Upper lobe of left lung (tissue), 6 donors: ENCODE measurements at regions not wholly inside any gene's neighbourhood (a gene's known extent, or its start where the extent isn't known, plus 50 kb on each side); places are given as distances from the start of the nearest gene placed in this dataset.
A peak's percentile ranks its signal among the peaks of the same experiment; 100 is the strongest.

Source experiments
- ATAC-seq, 2 donors: fragments of 200-7000 bp; cut with Tn5 transposase; one replicate each; pipeline ENCODE4 v1.9.1; 2022; ENCODE audit warnings: mild to moderate bottlenecking in 2 of 2, moderate library complexity in 2 of 2; ENCODE audit not compliant: low FRiP score in 2 of 2
- DNase-seq, 2 donors: peaks; one replicate each; pipeline ENCODE4 v3.0.0-alpha.2; 2019 to 2020
- H3K27ac ChIP-seq, 4 donors: fragments of 200-600 bp; sonication (generic); one replicate each; pipeline ENCODE4 v1.5.1; 2016 to 2019
- H3K27me3 ChIP-seq, 4 donors: fragments of 200-600 bp; sonication (generic); one replicate each; pipeline ENCODE4 v1.5.1; 2017 to 2019
- H3K36me3 ChIP-seq, 4 donors: fragments of 200-600 bp; sonication (generic); one replicate each; pipeline ENCODE4 v1.5.1; 2016 to 2019
- H3K4me1 ChIP-seq, 4 donors: fragments of 200-600 bp; sonication (generic); one replicate each; pipeline ENCODE4 v1.5.1; 2018 to 2019
- H3K4me3 ChIP-seq, 4 donors: fragments of 200-600 bp; sonication (generic); one replicate each; pipeline ENCODE4 v1.5.1; 2017 to 2019; ENCODE audit warnings: mild to moderate bottlenecking in 2 of 4, moderate library complexity in 1 of 4
- H3K9me3 ChIP-seq, 4 donors: fragments of 200-600 bp; sonication (generic); one replicate each; pipeline ENCODE4 v1.5.1; 2018 to 2019
- EP300 ChIP-seq, 4 donors: sonication (generic); formaldehyde crosslinking; IDR thresholded peaks; one replicate each; pipeline ENCODE4 v1.5.1; 2017; ENCODE audit warnings: antibody characterized with exemption in 4 of 4, control low read depth in 2 of 4
- POLR2A ChIP-seq, 4 donors: fragments of 450-650 bp; IDR thresholded peaks; one replicate each; pipeline ENCODE4 v1.5.1; 2016 to 2017; ENCODE audit warnings: antibody characterized with exemption in 4 of 4, mild to moderate bottlenecking in 2 of 4
- POLR2AphosphoS5 ChIP-seq, 2 donors: sonication (generic); formaldehyde crosslinking; IDR thresholded peaks; one replicate each; pipeline ENCODE4 v1.5.1; 2017; ENCODE audit warnings: antibody characterized with exemption in 2 of 2
- WGBS, 2 donors: methylation state at CpG; one replicate each; pipeline ENCODE4 v1.1.5; 2017 to 2018; 5-methylcytosine and 5-hydroxymethylcytosine counted together
- TF ChIP-seq, protein P1 (sequence below), 6 experiments: fragments of 450-650 bp in 4 of 6; fragments of 200-600 bp in 2 of 6; sonication (generic) in 2 of 6; IDR thresholded peaks; one replicate each; pipeline ENCODE4 v1.5.1; 2016 to 2019; ENCODE audit warnings: antibody characterized with exemption in 6 of 6
- donor health status: DM: no; HTN: no; CAD: no; lungs with moderate emphysema.
- donor health status: DM: no; HTN: yes; CAD: no; lungs with severe emphysema.

- H3K4me3 ChIP-seq, result no peak overlapping the region
- H3K9me3 ChIP-seq, result peaks cover 0 to 11% (median 9%) of the 10 kb centered on the region in 4 donors
- no peaks in the 10 kb centered on the region for H3K27me3 ChIP-seq
- no peaks in the 10 kb centered on the region for H3K4me1 ChIP-seq
- TF ChIP-seq POLR2AphosphoS5 (IDR thresholded peaks at IDR 0.05), result no peak
- TF ChIP-seq EP300 (IDR thresholded peaks at IDR 0.05), result no peak
- TF ChIP-seq POLR2A (IDR thresholded peaks at IDR 0.05), result no peak
- TF ChIP-seq, protein P1, sequence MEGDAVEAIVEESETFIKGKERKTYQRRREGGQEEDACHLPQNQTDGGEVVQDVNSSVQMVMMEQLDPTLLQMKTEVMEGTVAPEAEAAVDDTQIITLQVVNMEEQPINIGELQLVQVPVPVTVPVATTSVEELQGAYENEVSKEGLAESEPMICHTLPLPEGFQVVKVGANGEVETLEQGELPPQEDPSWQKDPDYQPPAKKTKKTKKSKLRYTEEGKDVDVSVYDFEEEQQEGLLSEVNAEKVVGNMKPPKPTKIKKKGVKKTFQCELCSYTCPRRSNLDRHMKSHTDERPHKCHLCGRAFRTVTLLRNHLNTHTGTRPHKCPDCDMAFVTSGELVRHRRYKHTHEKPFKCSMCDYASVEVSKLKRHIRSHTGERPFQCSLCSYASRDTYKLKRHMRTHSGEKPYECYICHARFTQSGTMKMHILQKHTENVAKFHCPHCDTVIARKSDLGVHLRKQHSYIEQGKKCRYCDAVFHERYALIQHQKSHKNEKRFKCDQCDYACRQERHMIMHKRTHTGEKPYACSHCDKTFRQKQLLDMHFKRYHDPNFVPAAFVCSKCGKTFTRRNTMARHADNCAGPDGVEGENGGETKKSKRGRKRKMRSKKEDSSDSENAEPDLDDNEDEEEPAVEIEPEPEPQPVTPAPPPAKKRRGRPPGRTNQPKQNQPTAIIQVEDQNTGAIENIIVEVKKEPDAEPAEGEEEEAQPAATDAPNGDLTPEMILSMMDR (IDR thresholded peaks at IDR 0.05), result no peak
- ATAC-seq (no peak), DNase-seq (no peak)
- no peaks in the 10 kb centered on the region for H3K36me3 ChIP-seq
- 83 to 86% methylated on average over 4 of the region's 4 CpGs for WGBS, 2 donors
- H3K27ac ChIP-seq, result no peak overlapping the region
These were observed 65.7 kb upstream of the SDK1 start for GRCh38 chr7:3235322-3235721.

DNA sequence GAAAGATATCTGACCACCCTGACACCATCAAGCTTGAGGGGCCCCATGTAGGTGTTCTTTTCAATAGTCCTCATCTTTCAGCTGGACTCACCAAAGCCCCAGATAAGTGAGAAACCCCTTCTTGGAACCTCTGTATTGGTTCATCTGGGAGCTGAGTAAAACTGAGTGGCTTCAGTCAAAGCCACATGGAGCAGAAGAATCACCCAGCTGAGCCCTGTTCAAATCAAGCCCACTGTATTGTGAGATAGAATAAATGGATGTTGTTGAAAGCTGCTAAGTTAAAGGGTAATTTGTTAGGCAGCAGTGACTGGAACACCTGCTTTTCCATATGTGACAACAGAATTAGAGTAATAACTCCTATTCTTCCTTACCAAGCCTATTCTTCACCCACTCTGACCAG, 64.8 kb upstream of the SDK1 start:
- DNase-seq, result no peak
- TF ChIP-seq POLR2AphosphoS5 (IDR thresholded peaks at IDR 0.05), result no peak
- no peak for TF ChIP-seq POLR2A (IDR thresholded peaks at IDR 0.05)
- TF ChIP-seq EP300 (IDR thresholded peaks at IDR 0.05), result no peak

DNA sequence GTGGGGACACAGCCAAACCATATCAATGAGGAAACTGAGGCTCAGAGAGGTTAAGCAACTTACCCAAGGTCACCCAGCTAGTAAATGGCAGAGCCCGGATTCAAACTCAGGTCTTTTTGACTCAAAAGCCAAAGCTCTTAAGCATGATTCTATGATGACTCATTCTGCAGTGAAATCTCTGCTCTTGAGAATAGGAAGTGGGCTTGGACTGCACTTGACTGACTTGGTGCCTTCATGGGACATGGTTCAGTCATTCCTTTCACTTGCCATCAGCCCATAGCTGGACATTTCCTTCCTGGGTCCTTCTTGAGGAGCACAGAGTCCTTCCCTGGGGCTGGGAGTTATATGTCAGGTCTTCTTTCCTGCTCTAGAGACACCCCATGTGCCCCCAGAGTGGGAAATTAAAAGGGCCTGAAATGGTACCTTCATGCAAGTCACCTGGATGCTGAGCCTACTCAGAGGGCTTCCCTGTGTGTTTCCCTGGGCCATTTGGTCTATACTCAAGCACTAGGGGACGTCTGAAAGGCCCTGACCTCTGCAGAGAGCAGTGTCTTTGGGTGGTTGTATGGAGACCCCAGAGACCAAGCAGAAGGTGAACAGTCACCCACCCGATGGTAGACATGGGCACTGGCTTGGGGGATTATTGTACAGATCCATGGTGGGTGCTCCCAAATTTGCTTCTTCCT, 62.4 kb upstream of the SDK1 start:
- Histone ChIP-seq H3K4me1 (no peaks in the 10 kb centered on the region), H3K27me3 (no peaks in the 10 kb centered on the region), H3K4me3 (no peak overlapping the region), H3K27ac (no peak overlapping the region), H3K36me3 (no peaks in the 10 kb centered on the region), H3K9me3 (peaks cover 0 to 11% (median 9%) of the 10 kb centered on the region in 4 donors)
- no peak for ATAC-seq
- no peak for DNase-seq
- TF ChIP-seq POLR2A (IDR thresholded peaks at IDR 0.05) (no peak), EP300 (IDR thresholded peaks at IDR 0.05) (no peak), POLR2AphosphoS5 (IDR thresholded peaks at IDR 0.05) (no peak)
- TF ChIP-seq, protein P1 (IDR thresholded peaks at IDR 0.05), result no peak
- 82 to 87% methylated on average over 3 of the region's 3 CpGs for WGBS, 2 donors

More for the DNA sequence above, 64.8 kb upstream of the SDK1 start:
- H3K36me3 ChIP-seq, result no peaks in the 10 kb centered on the region
- H3K27me3 ChIP-seq, result no peaks in the 10 kb centered on the region
- H3K4me3 ChIP-seq, result no peak overlapping the region
- H3K4me1 ChIP-seq, result no peaks in the 10 kb centered on the region
- no peak overlapping the region for H3K27ac ChIP-seq
- peaks cover 0 to 11% (median 9%) of the 10 kb centered on the region in 4 donors for H3K9me3 ChIP-seq
- no peak for ATAC-seq

DNA sequence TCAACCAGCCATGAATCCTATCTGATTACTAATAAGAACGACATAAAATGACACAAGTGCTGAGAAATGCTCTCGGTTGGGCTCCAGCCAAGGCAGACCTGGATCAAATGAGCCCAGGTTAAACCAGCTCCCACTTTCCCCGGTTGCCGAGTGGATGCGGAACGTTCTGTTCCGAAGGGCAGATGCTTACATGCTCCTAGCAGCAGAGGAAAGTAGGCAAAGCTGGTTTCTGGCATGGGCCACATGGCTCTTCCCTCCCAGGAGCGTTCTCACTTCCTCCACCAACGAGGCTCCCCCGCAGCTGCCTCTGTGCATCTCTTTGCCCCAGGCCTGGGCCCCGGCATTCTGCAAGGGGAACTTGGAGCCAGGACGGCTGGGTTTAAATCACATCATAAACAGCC, 61.8 kb upstream of the SDK1 start:
- no peak for TF ChIP-seq EP300 (IDR thresholded peaks at IDR 0.05)
- no peak for TF ChIP-seq POLR2AphosphoS5 (IDR thresholded peaks at IDR 0.05)
- TF ChIP-seq, protein P1 (IDR thresholded peaks at IDR 0.05), result no peak
- no peak for TF ChIP-seq POLR2A (IDR thresholded peaks at IDR 0.05)
- Histone ChIP-seq H3K27ac (no peak overlapping the region), H3K4me3 (no peak overlapping the region), H3K4me1 (no peaks in the 10 kb centered on the region), H3K27me3 (no peaks in the 10 kb centered on the region), H3K9me3 (peaks cover 0 to 11% (median 9%) of the 10 kb centered on the region in 4 donors), H3K36me3 (no peaks in the 10 kb centered on the region)
- WGBS, 2 donors, result 79 to 85% methylated on average over 12 of the region's 12 CpGs
- DNase-seq (peak in 1 of 2 donors; percentile 39), ATAC-seq (no peak)

GRCh38 chr7:3240826-3241430, 60.1 kb upstream of the SDK1 start:
- H3K9me3 ChIP-seq, result peaks cover 0 to 10% (median 9%) of the 10 kb centered on the region in 4 donors
- no peak overlapping the region for H3K4me3 ChIP-seq
- DNase-seq (peak in 1 of 2 donors; percentile 54), ATAC-seq (no peak)
- no peak for TF ChIP-seq EP300 (IDR thresholded peaks at IDR 0.05)
- no peak for TF ChIP-seq POLR2A (IDR thresholded peaks at IDR 0.05)
- TF ChIP-seq POLR2AphosphoS5 (IDR thresholded peaks at IDR 0.05), result no peak
- TF ChIP-seq, protein P1 (IDR thresholded peaks at IDR 0.05), result no peak
- no peaks in the 10 kb centered on the region for H3K4me1 ChIP-seq
- no peaks in the 10 kb centered on the region for H3K36me3 ChIP-seq
- 85 to 89% methylated on average over 25 of the region's 25 CpGs for WGBS, 2 donors
- H3K27ac ChIP-seq, result no peak overlapping the region
- H3K27me3 ChIP-seq, result no peaks in the 10 kb centered on the region
